DND-41 (cell line): ENCODE measurements at regions not wholly inside any gene's neighbourhood (a gene's known extent, or its start where the extent isn't known, plus 50 kb on each side); places are given as distances from the start of the nearest gene placed in this dataset.

Experiments
- EZH2 ChIP-seq: IDR thresholded peaks from 3 replicates; pipeline ENCODE4 v1.6.1; 2012; ENCODE audit warnings: borderline replicate concordance, low read depth, mild to moderate bottlenecking, moderate library complexity, low read length, inconsistent platforms; ENCODE audit not compliant: severe bottlenecking
- TF ChIP-seq, protein P1 (sequence below): IDR thresholded peaks from 2 replicates; pipeline ENCODE4 v1.5.1; 2012; ENCODE audit warnings: borderline replicate concordance, low read length, moderate library complexity, mild to moderate bottlenecking; ENCODE audit not compliant: poor library complexity, severe bottlenecking; ENCODE audit errors: extremely low read depth

DNA sequence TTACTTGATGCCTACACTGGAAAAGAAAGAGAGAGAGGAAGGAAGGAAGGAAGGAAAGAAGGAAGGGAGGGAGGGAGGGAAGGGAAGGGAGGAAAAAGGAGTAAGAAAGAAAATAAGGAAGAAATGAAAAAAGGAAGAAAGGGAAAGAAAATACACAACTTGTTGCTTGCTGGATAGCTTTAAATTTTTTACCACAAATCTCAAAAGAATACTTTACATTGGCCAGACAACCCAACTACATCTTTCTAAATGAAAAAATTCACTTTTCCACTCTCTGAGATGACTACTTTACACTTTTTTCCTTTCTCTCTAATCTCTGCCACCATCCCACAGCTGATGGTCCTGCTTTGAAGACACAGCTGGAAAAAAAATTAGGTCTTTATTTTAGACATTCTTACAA is 228.9 kb upstream of the FAM78B start:
- TF ChIP-seq, protein P1, sequence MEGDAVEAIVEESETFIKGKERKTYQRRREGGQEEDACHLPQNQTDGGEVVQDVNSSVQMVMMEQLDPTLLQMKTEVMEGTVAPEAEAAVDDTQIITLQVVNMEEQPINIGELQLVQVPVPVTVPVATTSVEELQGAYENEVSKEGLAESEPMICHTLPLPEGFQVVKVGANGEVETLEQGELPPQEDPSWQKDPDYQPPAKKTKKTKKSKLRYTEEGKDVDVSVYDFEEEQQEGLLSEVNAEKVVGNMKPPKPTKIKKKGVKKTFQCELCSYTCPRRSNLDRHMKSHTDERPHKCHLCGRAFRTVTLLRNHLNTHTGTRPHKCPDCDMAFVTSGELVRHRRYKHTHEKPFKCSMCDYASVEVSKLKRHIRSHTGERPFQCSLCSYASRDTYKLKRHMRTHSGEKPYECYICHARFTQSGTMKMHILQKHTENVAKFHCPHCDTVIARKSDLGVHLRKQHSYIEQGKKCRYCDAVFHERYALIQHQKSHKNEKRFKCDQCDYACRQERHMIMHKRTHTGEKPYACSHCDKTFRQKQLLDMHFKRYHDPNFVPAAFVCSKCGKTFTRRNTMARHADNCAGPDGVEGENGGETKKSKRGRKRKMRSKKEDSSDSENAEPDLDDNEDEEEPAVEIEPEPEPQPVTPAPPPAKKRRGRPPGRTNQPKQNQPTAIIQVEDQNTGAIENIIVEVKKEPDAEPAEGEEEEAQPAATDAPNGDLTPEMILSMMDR = no peak
- no peak for TF ChIP-seq EZH2
